Subcutaneous abdominal adipose tissue (tissue), 5 donors: ENCODE measurements at regions not wholly inside any gene's neighbourhood (a gene's known extent, or its start where the extent isn't known, plus 50 kb on each side); places are given as distances from the start of the nearest gene placed in this dataset.
"Not testable (repeated sequence)": the region's sequence is repeated elsewhere in the genome, so short reads cannot be mapped to it uniquely, and the experiment has no call there.

ENCODE experiments used
- H3K27ac ChIP-seq: one replicate; pipeline ENCODE4 v1.7.0; 2013; ENCODE audit warnings: low read depth, mild to moderate bottlenecking, inconsistent platforms, low read length, moderate library complexity
- H3K27me3 ChIP-seq, 5 donors: one replicate each; pipeline ENCODE4 v1.7.0; 2013; ENCODE audit warnings: low read length in 5 of 5, inconsistent platforms in 1 of 5; ENCODE audit not compliant: control insufficient read depth in 5 of 5, insufficient read depth in 4 of 5
- H3K36me3 ChIP-seq, 5 donors: one replicate each; pipeline ENCODE4 v1.7.0; 2013; ENCODE audit warnings: low read length in 5 of 5; ENCODE audit not compliant: control insufficient read depth in 5 of 5, insufficient read depth in 5 of 5
- H3K4me1 ChIP-seq, 5 donors: one replicate each; pipeline ENCODE4 v1.7.0; 2013; ENCODE audit warnings: low read length in 5 of 5, mild to moderate bottlenecking in 3 of 5, moderate library complexity in 1 of 5; ENCODE audit not compliant: control insufficient read depth in 5 of 5, insufficient read depth in 5 of 5
- H3K4me3 ChIP-seq, 5 donors: one replicate each; pipeline ENCODE4 v1.7.0; 2013; ENCODE audit warnings: low read length in 5 of 5, low read depth in 1 of 5
- H3K9ac ChIP-seq, 5 donors: one replicate each; pipeline ENCODE4 v1.7.0; 2013; ENCODE audit warnings: low read length in 5 of 5, mild to moderate bottlenecking in 4 of 5, moderate library complexity in 3 of 5
- H3K9me3 ChIP-seq, 5 donors: one replicate each; pipeline ENCODE4 v1.7.0; 2013; ENCODE audit warnings: low read length in 5 of 5; ENCODE audit not compliant: control insufficient read depth in 5 of 5
- donor health status: healthy.
- donor health status: healthy.
- donor health status: healthy.
- donor health status: healthy.
- donor health status: healthy.

GRCh38 chr1:4186486-4186885 is 286.4 kb upstream of the C1orf174 start:
- H3K27me3 ChIP-seq, H3K27ac ChIP-seq, H3K4me1 ChIP-seq, H3K4me3 ChIP-seq, H3K9ac ChIP-seq, H3K36me3 ChIP-seq, H3K9me3 ChIP-seq: not testable (repeated sequence)

- H3K9me3 ChIP-seq, result peaks cover 0 to 50% (median 42%) of the 10 kb centered on the region in 5 donors
- no peak overlapping the region for H3K27ac ChIP-seq
- no peak overlapping the region for H3K4me3 ChIP-seq
- no peaks in the 10 kb centered on the region for H3K4me1 ChIP-seq
- no peak overlapping the region for H3K9ac ChIP-seq
- peaks cover 0 to 3% (median 0%) of the 10 kb centered on the region in 5 donors for H3K27me3 ChIP-seq
- no peaks in the 10 kb centered on the region for H3K36me3 ChIP-seq
Observed at GRCh38 chr1:4203501-4203900, 303.4 kb upstream of the C1orf174 start.

- Histone ChIP-seq H3K4me3 (no peak overlapping the region), H3K4me1 (no peaks in the 10 kb centered on the region), H3K9me3 (peaks cover 0 to 41% (median 34%) of the 10 kb centered on the region in 5 donors), H3K9ac (no peak overlapping the region), H3K27ac (no peak overlapping the region), H3K27me3 (peaks cover 0 to 3% (median 0%) of the 10 kb centered on the region in 5 donors), H3K36me3 (no peaks in the 10 kb centered on the region)
Observed at GRCh38 chr1:4207183-4207582, 307.1 kb upstream of the C1orf174 start.

GRCh38 chr1:4207842-4208692 is 308.0 kb upstream of the C1orf174 start:
- no peak overlapping the region for H3K27ac ChIP-seq
- H3K4me3 ChIP-seq, result no peak overlapping the region
- no peaks in the 10 kb centered on the region for H3K4me1 ChIP-seq
- H3K9ac ChIP-seq, result no peak overlapping the region
- H3K36me3 ChIP-seq, result no peaks in the 10 kb centered on the region
- peaks cover 0 to 5% (median 0%) of the 10 kb centered on the region in 5 donors for H3K27me3 ChIP-seq
- peaks cover 0 to 32% (median 29%) of the 10 kb centered on the region in 5 donors for H3K9me3 ChIP-seq

- Histone ChIP-seq H3K9ac (no peak overlapping the region), H3K36me3 (no peaks in the 10 kb centered on the region), H3K9me3 (peaks cover 0 to 17% (median 16%) of the 10 kb centered on the region in 5 donors), H3K4me1 (no peaks in the 10 kb centered on the region), H3K4me3 (no peak overlapping the region), H3K27me3 (peaks cover 0 to 7% (median 5%) of the 10 kb centered on the region in 5 donors), H3K27ac (no peak overlapping the region)
Observed at GRCh38 chr1:4210043-4210442, 310.0 kb upstream of the C1orf174 start.

GRCh38 chr1:4212796-4213195 is 312.7 kb upstream of the C1orf174 start:
- Histone ChIP-seq H3K9ac (no peak overlapping the region), H3K36me3 (no peaks in the 10 kb centered on the region), H3K27me3 (peaks cover 3 to 15% (median 9%) of the 10 kb centered on the region in 5 donors), H3K27ac (no peak overlapping the region), H3K4me1 (no peaks in the 10 kb centered on the region), H3K9me3 (peaks cover 0 to 3% (median under 1%) of the 10 kb centered on the region in 5 donors), H3K4me3 (no peak overlapping the region)

- Histone ChIP-seq H3K4me1 (no peaks in the 10 kb centered on the region), H3K9me3 (peaks cover 0 to 8% (median 5%) of the 10 kb centered on the region in 5 donors), H3K27me3 (peaks cover 3 to 22% (median 9%) of the 10 kb centered on the region in 5 donors), H3K27ac (no peak overlapping the region), H3K4me3 (no peak overlapping the region), H3K36me3 (no peaks in the 10 kb centered on the region), H3K9ac (no peak overlapping the region)
Observed at GRCh38 chr1:4213366-4213973, 313.4 kb upstream of the C1orf174 start.

GRCh38 chr1:4214826-4215225 is 314.8 kb upstream of the C1orf174 start:
- Histone ChIP-seq H3K27me3 (peaks cover 3 to 22% (median 9%) of the 10 kb centered on the region in 5 donors), H3K4me3 (no peak overlapping the region), H3K27ac (no peak overlapping the region), H3K4me1 (no peaks in the 10 kb centered on the region), H3K36me3 (no peaks in the 10 kb centered on the region), H3K9me3 (peaks cover 0 to 8% (median 6%) of the 10 kb centered on the region in 5 donors), H3K9ac (no peak overlapping the region)

GRCh38 chr1:4215391-4215790 is 315.3 kb upstream of the C1orf174 start:
- Histone ChIP-seq H3K27ac (no peak overlapping the region), H3K9me3 (peaks cover 0 to 8% (median 6%) of the 10 kb centered on the region in 5 donors), H3K4me1 (no peaks in the 10 kb centered on the region), H3K4me3 (no peak overlapping the region), H3K27me3 (peaks cover 3 to 22% (median 9%) of the 10 kb centered on the region in 5 donors), H3K9ac (no peak overlapping the region), H3K36me3 (no peaks in the 10 kb centered on the region)

- Histone ChIP-seq H3K4me3 (no peak overlapping the region), H3K4me1 (no peaks in the 10 kb centered on the region), H3K36me3 (no peaks in the 10 kb centered on the region), H3K9me3 (peaks cover 0 to 8% (median 6%) of the 10 kb centered on the region in 5 donors), H3K9ac (no peak overlapping the region), H3K27ac (no peak overlapping the region), H3K27me3 (peaks cover 3 to 22% (median 9%) of the 10 kb centered on the region in 5 donors)
Observed at GRCh38 chr1:4216231-4216630, 316.2 kb upstream of the C1orf174 start.
